ENCODE measurements at regions not wholly inside any gene's neighbourhood (a gene's known extent, or its start where the extent isn't known, plus 50 kb on each side); places are given as distances from the start of the nearest gene placed in this dataset.
A peak's percentile ranks its signal among the peaks of the same experiment; 100 is the strongest.
"Not testable (repeated sequence)": the region's sequence is repeated elsewhere in the genome, so short reads cannot be mapped to it uniquely, and the experiment has no call there.

- DNase-seq: no peak
Measured at GRCh38 chr2:240191001-240191400, 50.5 kb upstream of the OTOS start.

- DNase-seq: no peak
Measured at GRCh38 chr2:240192661-240193060, 52.2 kb upstream of the OTOS start.

DNA sequence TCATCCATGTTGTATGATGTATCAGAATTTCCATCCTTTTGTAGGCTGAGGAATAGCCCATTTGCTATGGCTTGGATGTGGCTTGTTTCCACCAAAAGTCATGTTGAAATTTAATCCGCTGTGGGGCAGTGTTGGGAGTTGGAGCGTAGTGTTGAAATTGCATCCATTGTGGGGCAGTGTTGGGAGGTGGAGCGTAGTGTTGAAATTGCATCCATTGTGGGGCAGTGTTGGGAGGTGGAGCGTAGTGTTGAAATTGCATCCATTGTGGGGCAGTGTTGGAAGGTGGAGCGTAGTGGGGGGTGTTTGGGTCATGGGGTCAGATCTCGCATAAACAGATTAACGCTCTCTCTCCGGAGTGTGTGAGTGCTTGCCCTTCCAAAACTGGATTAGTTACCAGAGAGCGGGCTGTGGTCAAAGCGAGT is 53.9 kb upstream of the OTOS start:
- DNase-seq: not testable (repeated sequence)

GRCh38 chr2:240195316-240195861 is 54.9 kb upstream of the OTOS start:
- no peak for DNase-seq

DNA sequence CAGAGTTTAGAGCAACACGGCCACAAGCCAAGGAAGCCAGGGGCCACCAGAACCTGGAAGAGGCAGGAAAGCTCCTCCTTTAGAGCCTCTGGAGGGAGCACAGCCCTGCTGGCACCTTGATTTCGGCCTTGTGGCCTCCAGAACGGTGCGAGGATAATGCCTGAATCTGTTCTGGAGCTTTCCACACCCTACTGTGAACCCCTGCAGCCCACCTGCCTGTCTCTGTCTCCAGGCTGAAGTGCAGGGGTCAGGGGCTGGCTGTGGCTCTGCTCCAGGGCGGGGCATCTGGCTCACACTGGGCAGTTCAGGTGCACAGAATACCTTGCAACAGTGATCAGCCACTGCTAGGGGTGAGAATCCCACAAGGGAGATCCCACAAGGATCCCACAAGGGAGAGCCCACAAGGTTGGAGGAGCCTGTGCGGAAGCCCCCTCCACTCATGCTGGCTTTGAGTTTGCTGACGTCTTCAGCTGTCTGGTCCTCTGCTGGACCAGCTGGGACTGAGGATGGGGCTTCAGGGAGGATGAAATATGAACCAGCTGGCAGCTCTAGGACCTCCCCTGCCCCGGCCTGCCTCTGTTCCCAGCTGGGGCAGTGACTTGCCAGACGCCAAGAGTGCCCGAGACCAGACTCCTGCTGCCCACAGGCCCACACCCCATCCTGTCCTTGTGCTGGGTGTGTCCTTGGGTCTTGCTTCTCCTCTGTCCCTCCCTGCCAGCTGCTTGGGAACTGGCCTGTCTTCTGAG is 56.4 kb upstream of the OTOS start:
- no peak for DNase-seq

- DNase-seq: no peak
Measured at GRCh38 chr2:240197462-240198139, 57.1 kb upstream of the OTOS start.

DNA sequence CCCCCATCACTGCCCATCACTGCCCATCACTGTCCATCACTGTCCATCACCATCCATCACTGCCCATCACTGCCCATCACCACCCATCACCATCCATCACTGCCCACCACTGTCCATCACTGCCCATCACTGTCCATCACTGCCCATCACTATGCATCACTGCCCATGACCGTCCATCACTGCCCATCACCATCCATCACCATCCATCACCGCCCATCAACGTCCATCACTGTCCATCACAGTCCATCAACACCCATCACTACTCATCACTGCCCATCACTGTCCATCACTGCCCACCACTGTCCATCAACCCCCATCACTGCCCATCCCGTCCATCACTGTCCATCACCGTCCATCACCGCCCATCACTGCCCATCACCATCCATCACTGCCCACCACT is 57.8 kb upstream of the OTOS start:
- no peak for DNase-seq

- no peak for DNase-seq
Measured at GRCh38 chr2:240199133-240199870, 58.8 kb upstream of the OTOS start.

GRCh38 chr2:240200230-240201051 is 60.0 kb upstream of the OTOS start:
- DNase-seq: no peak

DNA sequence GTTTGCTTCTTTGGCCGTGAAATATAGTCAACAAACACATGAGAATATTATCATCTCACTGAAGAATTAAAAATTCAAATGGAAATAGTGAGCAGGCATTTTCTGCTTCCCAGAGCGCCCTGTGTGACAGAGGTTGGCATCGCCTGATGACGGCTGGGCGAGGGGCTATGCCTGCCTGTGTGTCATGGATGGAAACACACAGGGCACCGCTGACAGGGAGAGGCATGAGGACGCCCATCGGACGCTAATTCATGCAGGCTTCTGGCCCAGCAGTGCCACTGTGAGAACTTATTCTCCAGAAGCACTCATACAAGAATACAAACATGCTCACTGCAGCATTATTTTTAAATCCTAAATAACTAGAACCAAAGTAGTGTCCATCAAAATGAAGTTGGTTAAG is 61.4 kb upstream of the OTOS start:
- DNase-seq: no peak

- no peak for DNase-seq
Measured at GRCh38 chr2:240202586-240202985, 62.1 kb upstream of the OTOS start.

DNA sequence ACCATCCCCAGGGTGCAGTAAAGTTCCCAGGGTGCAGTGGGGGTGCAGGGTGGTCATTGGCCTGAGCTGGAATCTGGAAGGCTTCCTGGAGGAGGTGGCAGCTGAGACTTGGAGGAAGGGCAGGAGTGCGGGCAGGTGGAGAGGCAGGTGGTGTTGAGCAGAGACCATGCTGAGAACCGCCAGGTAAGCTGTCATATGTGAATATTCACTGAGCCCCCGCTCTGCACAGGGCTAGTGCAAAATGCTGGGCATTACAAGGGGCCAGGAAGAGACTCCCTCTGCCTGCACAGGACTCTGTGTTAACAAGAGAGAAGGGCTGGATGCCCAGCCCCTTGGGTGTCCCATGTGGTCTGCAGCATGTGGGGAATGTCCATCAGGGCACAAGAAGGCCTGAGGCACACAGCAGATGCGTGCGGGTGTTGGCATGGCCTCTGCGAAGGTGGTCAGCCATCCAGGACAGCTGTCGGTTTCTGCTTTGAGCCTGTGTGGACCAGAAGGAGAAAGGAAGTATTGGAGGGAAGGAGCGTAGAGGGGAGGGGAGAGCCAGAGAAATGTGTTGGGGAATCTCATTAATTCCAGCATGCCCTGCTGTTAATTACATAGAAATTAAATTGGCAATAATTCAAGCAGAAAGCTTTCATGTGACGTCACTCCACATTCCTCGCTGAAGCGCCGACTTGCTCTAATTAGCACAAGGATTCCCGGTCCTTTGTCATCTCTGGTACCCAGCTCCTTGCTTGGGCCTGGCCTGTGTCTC is 62.8 kb upstream of the OTOS start:
- no peak for DNase-seq

- no peak for DNase-seq
Measured at GRCh38 chr2:240203788-240204270, 63.4 kb upstream of the OTOS start.

GRCh38 chr2:240204431-240205276 is 64.2 kb upstream of the OTOS start:
- no peak for DNase-seq

GRCh38 chr2:240205348-240205747 is 64.9 kb upstream of the OTOS start:
- DNase-seq: peak; percentile 45

GRCh38 chr2:240205772-240206171 is 65.3 kb upstream of the OTOS start:
- DNase-seq: no peak

GRCh38 chr2:240206630-240207029 is 66.2 kb upstream of the OTOS start:
- DNase-seq: no peak

DNA sequence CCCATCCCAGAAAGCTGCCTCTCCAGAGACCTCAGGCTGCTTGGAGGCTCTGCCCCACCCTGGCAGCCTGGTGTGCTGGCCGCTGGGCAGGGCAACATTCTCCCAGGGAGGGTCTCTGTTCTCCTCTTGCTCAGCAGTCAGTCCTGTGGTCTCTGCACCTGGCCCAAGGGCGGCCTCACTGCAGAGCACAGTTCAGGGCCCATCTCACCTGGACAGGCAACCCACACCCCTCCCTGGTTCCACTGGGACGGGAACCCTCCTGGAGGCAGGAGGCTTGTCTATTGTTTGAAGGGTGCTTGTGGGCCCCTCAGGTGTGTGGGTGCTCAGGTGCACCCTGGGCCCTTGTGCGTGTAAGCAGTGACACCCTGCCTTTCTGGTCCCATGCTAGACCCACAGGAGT is 67.2 kb upstream of the OTOS start:
- DNase-seq: no peak

- no peak for DNase-seq
Measured at GRCh38 chr2:240208096-240208495, 67.6 kb upstream of the OTOS start.

- DNase-seq: no peak
Measured at GRCh38 chr2:240208631-240209211, 68.3 kb upstream of the OTOS start.
